Stimulated activated CD8-positive, alpha-beta memory T cell treated with anti-CD3 and anti-CD28 coated beads, Interleukin-4, amount 100 ng/mL, for 48 hours (primary cell): ENCODE measurements at regions not wholly inside any gene's neighbourhood (a gene's known extent, or its start where the extent isn't known, plus 50 kb on each side); places are given as distances from the start of the nearest gene placed in this dataset.

ENCODE experiments used
- DNase-seq: peaks from one replicate; pipeline ENCODE4 v3.0.0-alpha.2; 2020

DNA sequence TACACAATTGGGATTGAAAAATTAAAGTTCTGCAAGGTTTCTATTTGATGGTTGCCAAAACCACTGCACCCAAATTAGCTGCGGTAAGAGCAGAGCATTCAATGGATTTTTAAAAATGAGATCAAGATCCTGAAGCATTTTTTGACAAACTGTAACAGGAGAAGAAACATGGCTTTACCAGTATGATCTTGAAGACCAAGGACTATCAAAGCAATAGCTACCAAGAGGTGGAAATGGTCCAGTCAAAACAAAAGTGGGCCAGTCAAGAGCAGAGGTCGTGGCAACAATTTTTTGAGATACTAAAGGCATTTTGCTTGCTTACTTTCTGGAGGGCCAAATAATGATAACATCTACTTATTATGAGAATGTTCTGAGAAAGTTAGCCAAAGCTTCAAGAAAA lies 186.8 kb downstream of the RDH14 start:
- DNase-seq: no peak

DNA sequence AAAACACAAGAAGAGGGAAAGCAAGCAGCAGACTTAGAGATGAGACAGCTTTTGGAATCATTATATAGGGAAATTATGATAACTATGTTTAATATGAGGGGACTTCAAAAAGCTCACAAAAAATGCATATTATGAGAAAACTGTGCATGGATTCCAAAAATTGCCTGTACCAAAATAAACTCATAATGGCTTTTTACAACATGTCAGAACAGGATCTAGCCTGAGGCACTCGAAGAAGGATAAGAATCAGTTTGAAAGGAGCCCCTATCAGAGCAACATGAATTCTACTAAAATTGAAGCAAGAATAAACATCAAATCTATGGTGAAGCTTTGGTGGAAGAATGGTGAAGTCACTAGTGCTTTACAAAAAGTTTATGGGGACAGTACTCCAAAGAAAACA lies 187.4 kb downstream of the RDH14 start:
- DNase-seq: no peak

DNA sequence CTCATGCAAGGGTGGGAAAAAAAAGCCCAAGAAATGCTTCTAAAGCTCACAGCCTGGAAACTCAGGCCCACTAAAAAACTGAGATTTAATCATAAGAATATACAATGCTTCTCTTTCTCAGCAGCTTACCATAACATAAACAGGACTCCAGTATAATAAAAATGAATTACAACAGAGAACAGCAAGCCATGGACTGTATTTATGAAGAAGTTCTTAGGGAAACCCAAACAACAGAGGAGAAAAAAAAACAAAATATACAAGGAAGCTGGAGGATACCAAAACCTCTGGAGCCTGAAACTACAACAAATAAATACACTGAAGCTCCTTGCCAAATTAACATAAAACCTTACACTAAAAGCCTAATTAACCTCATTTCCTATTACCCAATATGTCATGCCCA lies 187.8 kb downstream of the RDH14 start:
- no peak for DNase-seq

DNA sequence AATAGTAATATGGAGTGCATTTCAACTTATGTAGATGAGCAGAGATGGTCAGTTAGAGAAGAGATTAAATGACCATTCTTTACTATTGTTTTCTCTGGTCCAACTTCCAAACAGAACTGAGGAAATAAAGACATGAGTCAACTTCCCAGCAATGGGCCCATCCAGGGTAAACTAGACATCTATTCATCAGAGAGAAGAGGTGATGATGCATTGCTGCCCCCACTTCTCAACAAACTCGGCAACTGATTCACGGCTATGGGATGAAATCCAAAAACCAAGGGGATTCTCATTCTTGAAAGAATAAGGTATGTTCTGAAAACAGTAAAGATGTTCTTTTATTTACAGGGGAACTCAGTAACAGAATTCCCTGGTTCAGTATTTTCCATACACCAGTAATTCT lies 190.7 kb downstream of the RDH14 start:
- DNase-seq: no peak

DNA sequence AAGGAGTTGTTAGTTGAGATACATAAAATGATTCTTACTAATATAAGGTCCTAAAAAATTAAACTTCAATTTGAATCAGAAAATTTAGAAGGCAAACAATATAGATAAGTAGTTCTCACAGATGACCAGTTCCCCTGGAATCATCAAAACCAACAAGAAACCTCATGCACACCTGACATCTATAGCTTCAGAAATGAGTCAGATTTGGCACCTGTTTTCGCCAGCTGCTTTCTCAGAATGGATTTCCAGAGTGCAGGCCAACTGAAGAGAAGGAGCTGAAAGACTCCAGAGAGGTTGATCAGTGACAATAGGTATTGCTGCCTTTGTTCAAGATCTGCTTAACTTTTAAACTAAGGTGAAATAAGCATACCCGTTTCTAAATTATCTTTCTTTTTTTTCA lies 192.4 kb downstream of the RDH14 start:
- DNase-seq: no peak

DNA sequence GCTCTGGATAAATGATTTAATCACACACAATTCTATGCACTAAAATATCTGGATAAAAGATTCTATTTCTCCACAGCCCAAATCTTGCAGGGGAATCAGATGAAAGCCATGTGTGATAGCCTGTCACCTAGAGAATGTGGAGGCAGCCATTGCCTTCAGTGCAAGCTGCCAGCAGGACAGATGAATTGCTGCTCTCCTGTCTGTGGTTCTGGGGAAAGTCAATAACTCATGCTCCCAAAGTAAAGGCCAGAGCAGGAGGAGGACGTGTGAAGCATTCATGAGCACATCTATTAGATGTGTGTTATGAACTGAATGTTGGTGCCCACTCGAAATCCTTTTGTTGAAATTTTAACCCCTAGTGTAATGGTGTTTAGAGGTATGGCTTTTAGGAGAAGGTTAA lies 195.1 kb downstream of the RDH14 start:
- DNase-seq: no peak

DNA sequence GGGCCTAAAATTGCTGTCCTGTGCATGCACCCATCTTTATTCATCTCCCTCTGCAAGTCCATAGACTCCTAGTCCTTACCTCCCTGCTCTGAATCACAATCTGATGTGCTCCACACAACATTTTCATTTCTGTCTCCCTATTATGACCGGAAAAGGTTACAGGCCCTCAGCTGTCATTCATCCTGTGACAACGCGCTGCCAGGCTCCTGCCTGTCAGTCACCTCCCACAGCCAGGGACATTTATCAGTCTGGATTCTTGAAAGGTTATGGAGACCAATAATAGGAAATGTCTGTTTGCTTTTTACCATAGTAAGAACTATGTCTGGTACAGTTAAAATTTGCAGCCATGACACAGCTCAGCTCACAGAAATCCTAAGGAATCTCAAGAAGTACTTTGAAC lies 197.1 kb downstream of the RDH14 start:
- DNase-seq: no peak

DNA sequence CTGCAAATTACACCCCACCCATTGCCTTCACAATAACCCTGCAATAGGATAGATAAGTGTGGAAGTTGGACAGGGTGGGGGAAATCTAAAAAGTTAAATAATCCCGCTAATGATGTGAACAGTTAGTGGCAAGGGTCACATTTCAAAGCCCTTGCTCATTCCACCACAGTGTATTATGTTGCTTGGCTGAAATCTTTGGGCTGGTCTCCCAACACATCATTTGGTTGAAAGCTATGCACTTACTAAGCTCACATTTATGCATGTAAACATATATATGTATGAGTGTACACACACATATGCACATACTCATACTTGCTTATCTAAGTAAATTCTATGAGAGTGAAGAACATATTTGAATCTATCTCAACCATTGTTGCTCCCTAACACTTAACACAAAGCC lies 197.8 kb downstream of the RDH14 start:
- no peak for DNase-seq

DNA sequence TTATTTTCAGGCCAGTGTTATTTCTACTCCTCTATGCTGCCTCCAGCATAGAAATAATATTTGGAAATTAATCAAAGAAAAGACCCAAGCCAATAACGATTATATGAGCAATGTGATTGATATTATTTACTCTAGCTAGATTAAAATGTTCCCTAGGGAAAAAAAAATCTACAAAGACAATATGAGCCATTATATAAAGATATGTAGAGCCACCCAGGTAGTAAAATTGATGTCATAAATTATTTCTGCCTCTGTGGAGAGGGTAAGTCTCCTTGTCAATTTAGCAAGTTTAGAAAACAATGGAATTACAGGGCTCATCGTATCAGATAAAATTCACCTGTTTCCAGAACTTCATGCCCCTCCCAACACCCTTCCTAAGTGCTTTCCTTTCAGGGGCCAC lies 202.9 kb downstream of the RDH14 start:
- DNase-seq: no peak

DNA sequence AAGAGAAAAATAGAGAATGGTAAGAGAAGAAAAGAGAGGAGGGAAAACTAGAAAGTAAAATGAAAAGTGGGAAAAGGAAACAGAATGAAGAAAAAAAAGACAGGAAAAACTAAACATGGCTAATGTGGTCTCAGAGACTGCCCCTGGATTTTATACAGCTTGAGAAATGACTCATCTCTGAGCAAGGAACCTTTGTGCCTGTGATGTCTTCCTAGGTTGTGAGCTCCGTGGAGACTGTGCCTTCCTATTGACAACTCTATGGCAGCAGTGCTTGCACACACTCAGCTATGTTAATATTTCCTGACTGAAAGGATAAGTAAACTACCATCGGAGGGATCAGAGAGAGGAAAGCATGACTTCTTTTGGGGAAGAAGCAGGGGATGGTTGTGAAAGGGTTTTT lies 203.8 kb downstream of the RDH14 start:
- no peak for DNase-seq

DNA sequence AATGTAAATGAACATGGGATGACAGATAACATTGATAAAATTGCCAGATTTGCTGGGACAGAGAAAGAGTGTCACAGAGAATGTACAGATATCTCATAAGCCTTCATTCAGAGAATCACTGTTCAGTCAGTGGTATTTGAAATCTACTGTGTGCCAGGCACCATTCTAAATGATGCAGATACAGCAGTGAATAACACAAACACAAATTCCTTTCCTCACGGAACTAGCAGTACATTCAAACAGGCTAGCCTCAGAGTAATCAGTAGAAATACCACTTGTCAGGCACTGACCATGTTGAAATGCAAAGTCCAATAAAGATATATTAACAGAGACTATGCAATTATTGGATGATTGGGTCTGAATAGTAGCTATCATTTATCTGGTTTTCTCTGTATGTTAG lies 211.0 kb downstream of the RDH14 start:
- no peak for DNase-seq

DNA sequence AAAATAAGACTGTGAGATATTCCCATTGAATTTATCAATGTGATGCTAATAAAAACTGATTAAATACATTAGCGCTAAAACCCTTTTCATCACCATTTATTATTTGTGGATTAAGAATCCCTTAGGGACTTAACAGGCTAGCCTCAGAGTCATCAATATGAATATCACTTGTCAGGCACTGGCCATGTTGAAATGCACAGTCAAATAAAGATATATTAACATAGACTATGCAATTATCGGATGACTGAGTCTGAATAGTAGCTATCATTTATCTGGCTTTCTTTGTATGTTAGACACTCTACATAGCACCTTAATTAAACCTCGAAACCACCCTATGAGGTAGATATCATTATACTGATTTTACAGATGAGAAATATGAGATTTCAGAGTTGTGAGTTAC lies 213.6 kb downstream of the RDH14 start:
- DNase-seq: no peak

DNA sequence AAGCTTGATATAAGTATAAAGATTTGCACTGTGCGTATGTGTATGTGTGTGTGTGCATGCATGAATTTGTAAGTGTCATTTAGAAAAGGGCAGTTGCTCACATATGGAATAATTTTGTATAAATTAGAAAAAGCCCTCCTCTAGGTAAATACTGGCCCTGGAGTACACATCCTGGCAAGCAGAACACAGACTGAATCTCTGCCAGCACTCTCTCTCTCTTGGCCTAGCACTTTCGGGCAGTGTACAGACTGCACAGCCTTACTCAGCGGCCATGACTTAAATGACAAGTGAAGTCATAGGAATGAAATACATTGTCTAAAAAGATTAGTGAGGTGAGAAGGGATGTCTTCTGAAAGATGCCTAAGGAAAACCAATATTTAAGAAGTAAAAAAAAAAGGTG lies 214.1 kb downstream of the RDH14 start:
- no peak for DNase-seq

DNA sequence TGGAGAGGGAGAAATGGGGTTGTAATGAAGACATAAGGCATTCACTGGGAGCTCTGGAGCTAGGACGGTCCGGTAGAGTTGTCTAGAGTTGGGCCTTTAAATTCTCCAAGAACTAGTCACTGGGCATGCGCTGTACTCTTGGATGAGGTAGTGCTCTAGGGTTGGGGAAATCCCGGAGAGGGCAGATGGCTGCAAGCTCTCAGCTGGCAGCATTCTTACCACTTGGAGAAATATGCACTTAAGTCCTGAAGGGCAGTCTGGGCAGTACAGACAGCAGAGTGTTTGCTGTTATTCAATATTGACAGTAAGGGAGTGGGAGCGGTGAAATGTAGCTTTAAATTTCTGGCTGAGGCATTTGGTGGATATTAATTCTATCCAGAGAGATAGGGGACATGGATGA lies 214.6 kb downstream of the RDH14 start:
- DNase-seq: no peak

DNA sequence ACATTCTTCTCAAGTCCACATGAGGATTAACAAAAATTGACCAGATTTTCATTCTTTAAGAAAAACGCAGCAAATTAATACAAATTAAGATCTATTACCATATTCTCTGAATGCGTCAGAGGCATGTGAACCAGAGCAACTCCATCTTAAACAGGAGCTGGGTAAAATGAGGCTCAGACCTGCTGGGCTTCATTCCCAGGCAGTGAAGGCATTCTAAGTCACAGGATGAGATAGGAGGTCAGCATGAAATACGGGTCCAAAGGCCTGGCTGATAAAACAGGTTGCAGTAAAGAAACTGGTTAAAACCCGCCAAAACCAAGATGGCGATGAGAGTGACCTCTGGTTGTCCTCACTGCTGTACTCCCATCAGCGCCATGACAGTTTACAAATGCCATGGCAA lies 217.6 kb downstream of the RDH14 start:
- DNase-seq: no peak

DNA sequence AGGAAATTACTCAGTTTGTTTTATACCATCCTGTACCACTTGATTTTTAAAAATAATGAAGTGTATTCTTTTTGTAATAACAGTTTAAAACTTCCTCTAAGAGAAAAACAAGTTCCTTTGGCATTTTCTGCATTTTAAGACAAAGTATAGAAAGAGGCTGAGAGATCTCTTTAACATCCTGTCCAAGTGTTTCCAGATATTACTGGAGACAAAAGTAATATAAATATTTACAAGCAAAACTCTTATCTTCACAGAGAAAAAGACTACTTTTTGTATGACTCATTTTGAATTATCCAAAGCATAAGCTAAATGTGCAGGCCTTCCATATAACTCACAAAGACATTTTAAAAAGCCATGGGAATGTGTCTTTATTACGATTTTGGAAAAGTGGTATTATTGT lies 221.1 kb downstream of the RDH14 start:
- no peak for DNase-seq

DNA sequence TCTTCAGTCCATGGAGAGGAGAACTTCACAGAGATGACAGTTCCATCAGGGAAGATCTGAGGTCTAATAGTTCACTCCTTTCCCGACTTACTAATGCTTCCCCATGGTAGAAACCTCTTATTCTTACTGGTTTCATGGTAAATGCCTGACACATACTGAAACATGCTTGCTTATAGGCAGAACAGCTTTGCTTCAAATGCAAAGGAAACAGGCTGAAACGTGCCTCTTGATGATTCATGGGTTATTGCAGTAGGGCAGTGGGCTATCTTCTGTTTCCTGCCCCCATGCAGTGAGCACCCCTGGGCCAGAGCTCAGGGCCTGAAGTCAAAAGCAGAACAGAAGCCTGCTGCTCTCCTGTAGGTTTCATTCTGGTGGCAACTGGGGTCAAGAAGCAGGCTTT lies 223.5 kb downstream of the RDH14 start:
- DNase-seq: no peak

DNA sequence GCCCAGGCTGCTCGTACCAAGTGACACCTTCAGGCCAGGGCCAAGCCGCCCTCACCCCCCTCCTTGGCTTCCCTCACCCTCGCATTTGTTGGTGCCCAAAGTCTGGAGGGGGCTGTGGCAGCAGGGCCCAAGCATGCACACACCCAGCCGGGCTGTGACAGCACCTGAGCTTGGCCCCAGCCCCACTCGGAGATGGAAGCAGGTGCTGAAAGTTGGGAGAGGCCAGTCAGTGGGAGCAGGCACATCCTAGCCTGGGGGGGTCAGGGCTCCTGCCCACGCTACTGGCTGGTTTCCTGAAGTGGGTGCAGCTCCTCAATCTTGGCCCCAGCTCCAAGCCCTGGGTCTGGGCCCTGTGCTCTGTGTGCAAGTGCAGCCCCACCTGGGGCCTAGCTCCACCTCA lies 228.0 kb downstream of the RDH14 start:
- no peak for DNase-seq

DNA sequence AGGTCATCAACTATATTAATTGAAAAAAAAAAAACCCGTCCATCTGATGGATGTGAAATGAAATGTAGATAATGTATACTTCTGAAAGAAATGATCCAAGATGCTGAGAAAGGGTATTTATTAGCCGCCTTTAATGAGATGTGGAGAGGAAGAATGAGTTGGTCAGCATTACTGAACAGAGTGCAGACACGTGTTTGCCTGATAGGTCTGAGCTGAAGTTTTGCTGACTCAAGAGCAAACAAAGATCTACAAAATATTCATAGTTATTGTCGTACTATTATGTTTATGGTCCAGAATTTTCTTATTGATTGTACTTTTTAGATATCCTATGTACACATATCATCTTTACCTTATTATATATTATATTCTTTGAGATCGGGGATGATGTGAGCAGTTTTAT lies 235.3 kb downstream of the RDH14 start:
- DNase-seq: no peak

DNA sequence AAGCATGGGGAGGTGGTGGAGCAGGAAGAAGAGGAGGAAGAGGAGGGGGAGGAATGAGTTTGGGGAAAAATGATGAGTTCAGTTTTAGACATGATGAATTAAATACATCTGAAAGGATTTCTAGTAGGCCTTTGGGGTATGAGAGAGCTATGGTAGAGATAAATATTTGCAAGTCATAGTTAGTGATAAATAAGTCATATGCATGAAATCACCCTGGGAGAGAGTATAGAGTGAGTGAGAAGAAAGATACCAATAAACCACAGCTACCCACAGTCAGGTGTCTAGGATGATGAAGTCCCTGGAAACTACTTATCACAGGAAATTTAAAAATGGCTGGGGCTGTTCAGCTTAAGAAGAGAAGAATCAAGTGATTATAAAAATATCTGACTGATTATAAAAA lies 240.5 kb downstream of the RDH14 start:
- DNase-seq: no peak

DNA sequence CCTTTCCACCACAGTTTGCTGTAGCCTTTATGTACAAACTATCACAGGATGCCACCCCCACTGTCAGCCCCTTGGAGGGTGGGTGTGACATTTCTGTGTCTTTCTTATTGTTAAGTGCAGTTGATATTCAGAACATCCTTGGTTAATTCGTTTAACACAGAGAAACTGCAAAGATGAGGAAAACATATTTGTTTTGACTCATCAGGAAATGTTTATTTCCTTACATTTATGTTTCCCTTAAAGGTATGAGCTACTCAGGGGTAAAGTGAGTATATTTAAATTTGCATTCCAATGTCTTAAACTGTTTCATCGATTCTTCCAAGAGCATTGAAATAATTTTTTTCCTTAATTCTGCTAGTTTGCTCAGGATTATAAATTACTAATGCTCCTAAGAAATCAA lies 243.4 kb downstream of the RDH14 start:
- no peak for DNase-seq

DNA sequence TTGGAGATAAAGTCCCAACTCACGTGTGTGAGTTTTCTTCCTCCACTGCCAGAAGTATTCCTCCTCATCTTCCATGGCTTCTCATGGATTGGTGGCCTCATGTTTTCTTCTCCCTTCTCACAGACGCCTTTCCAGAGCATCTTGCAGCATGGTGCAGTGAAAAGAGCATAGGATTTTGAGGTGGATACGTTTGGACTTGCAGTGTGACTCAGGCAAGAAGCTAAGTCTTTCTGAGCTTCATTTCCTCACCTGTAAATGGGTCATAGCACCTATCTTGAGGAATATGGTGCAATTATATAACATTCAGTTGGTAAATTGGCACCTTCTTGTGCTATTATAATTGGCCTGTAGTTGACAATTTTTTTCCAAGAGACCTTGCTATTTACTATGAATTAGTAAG lies 247.6 kb downstream of the RDH14 start:
- no peak for DNase-seq

DNA sequence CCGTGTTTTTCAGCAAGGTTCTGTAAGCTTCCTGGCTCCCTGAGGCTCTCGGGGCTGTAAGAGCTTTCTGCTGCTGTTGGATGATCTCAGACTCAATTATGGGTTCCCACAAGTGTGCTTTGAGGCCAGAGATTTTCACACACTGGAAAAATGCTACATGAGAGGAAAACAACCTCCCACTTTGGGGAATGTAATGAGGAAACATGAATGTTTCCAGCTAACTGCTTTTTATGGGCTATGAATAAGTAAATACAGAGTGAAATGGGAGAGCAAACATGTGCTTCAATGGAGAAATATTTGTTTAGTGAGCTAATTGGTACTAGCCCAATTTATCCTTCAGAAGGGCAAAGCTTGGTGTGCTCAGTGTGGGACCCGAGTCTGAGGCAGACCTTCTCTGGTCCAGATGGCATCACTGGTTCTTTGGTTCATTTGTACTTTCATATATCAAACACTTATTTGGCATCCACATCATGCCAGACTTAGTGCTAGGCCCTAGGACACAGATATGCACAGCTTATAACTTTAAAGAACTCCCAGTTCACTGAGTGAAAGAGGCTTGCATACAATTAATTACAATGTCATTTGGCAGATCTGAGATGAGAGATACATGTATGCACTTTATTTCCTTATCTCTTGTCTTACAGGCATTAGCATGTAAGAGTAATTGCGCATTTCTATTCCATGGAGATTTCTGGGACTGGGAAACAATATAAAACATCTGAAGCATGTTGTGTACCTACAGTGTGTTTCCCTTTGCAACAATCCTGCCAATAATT lies 248.8 kb downstream of the RDH14 start:
- no peak for DNase-seq

DNA sequence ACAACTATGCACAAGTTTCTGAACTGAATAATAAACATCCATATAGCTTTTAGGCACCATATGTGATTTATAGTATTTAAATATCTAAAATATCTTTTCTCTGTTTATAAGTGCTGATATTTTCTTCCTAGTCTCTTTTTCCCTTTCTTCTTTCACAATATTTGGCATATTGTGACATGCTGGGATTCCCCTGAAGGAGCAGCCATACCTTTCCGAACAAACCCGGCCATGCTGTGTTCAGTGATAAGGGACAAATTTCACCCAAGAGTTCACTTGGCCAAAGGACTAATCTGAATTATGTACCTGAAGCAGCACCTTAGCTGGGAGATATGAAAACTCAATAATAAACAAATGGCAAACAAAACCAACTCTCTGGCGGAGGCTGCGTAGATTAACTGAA lies 250.8 kb downstream of the RDH14 start:
- DNase-seq: no peak

DNA sequence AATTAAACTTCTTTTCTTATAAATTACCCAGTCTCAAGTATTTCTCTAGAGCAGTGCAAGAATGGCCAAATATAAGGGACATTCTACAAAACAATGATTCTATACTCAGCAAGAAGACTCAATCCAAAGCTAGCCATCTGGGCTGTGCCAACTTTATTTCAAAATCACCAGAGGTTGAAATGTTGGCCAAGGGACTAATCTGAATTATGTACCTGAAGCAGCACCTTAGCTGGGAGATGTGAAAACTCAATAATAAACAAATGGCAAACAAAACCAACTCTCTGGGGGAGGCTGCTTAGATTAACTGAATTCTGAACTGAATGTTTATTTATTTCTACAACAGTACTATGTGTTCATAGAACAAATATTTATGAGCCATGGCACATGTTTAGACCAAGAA lies 251.3 kb downstream of the RDH14 start:
- no peak for DNase-seq

DNA sequence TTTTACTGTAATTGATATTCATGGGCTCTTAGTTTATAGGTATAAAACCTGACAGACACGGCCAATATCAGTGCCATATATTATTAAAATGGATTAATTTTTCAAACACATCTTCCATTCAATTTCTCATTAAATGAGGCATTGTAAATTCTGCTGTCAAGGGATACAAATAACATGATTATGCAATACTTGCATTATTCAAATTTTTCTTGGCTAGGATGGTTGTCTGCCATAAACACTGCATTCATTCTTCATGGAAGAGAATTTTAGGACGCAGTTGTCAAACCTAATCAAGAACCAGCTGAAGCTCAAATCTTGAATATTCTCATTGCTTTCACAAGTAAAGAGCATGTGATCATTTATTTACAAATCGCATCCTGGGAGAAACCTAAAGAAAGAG lies 255.6 kb downstream of the RDH14 start:
- DNase-seq: no peak
